Dermis microvascular lymphatic vessel endothelial cell (primary cell): ENCODE measurements at regions not wholly inside any gene's neighbourhood (a gene's known extent, or its start where the extent isn't known, plus 50 kb on each side); places are given as distances from the start of the nearest gene placed in this dataset.
A peak's percentile ranks its signal among the peaks of the same experiment; 100 is the strongest.
"Not testable (repeated sequence)": the region's sequence is repeated elsewhere in the genome, so short reads cannot be mapped to it uniquely, and the experiment has no call there.

Experiments
- DNase-seq, 2 donors: peaks; one replicate each; pipeline versions ENCODE4 v3.0.0 to v3.0.0-alpha.2; 2010; ENCODE audit warnings: low read depth in 2 of 2

DNA sequence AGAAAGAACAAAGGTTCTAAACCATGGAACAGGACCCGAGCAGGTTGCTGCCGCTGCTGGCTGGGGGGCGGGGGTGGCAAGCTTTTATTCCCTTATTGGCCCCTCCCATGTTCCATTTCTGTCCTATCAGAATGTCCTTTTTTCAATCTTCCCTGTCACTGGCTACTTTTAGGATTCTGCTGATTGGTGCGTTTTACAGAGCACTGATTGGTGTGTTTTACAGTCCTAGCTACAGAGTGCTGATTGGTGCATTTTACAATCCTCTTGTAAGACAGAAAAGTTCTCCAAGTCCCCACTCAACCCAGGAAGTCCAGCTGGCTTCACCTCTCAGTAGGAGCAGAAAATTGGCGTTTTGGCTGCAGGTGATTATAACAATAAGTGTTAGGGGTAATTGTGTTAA is 180.9 kb downstream of the KLF13 start:
- DNase-seq, result not testable (repeated sequence)

DNA sequence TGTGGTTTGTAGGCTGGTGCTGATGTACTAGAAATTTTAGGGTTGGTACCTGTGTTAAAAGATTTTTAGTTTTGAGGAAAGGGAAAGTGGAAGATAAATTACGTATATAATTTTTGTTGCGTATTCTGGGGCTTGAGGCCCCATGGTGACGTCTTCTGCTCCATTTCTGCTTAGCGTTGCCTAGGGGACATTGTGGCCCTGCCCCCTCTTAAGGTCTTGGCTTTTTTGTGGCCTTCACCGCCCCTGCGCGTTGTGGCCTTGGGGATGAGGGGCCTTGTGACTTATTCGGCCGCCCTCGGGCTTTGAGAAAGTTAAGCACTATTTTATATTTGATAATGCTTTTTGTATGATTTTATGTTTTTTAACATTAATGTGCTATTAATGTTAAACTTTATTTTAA is 182.0 kb downstream of the KLF13 start:
- DNase-seq, result no peak

DNA sequence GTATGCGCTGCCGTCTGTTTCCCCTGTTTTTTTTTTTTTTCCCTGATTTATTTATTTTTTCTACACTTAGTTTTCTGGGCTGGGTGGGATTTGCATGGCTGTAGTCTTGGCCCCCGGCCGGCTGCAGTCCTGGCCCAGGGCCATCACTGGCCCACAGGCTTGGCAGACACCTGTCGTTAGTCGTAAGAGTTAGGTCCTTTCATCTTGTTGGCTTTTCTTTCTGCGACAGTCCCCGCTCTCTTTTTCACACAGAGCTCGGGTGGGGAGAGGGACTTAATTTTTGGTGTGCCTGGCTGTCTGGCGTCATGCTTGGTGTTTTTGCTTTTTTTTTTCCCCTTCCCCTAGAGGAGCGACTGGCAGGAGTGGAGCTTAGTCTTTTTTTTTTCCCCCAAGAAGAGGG is 183.4 kb downstream of the KLF13 start:
- DNase-seq, result peak in 1 of 2 donors; percentile 62

DNA sequence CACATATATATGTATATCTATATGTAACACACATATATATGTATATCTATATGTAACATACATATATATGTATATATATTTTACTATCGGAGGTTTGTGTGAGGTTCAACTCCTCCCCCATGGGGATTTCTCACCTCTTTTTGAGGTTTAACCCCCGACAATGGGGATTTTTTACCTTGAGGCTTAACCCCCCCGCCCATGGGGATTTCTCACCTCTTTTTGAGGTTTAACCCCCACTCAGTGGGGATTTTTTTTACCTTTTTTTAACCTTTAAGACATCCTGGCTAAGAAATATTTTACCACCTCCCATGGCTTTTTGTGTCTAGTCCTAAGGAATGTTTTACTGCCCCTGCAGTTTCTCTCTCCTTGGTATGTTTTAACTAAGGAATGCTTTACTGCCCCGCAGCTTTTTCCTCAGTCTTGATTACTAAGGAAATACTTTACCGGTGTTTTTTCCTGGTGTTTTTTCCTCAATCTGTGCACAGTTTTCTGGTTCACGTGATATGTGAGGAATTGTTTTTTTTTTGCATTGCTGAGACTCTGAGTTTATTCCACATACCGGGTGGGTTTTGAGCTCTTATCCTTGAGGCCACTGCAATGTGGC is 185.2 kb downstream of the KLF13 start:
- peak in 1 of 2 donors; percentile 52 for DNase-seq

DNA sequence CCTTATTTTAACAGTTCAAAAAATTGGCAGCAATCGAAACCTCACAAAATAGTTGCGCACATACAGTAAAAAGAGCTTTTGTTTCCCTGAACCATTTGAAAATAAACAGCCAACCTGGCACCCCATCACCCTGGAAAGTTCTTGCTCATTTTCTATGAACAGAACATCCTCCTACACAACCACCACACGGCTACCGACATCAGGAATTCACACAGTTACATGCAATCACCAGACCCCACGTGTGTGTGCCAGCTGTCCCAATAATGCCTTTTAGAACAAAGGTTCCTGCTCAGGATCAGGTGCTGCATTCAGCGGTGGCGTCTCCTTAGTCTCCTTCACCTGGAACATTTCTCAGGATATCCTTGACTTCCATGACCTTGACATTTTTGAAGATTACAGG is 186.5 kb downstream of the KLF13 start:
- DNase-seq, result no peak

DNA sequence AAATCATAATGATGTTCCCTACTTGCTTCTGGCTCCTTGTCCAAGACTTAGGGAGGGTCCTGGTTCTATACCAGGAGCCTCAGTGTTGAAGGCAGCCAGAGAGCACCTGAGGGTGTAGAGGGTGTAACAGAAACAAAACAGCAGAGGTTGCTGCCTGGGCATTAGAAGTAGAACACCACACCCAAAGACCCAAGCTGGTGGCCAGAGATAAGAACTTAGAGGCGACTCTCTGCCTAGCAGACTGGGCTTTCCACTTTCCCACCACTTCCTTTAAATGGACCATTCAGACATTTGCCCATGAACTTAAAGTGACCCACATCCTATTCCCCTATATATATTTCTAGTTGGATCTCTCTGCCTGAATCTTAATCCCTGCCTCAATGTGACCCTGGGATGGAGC is 189.8 kb downstream of the KLF13 start:
- DNase-seq, result no peak

DNA sequence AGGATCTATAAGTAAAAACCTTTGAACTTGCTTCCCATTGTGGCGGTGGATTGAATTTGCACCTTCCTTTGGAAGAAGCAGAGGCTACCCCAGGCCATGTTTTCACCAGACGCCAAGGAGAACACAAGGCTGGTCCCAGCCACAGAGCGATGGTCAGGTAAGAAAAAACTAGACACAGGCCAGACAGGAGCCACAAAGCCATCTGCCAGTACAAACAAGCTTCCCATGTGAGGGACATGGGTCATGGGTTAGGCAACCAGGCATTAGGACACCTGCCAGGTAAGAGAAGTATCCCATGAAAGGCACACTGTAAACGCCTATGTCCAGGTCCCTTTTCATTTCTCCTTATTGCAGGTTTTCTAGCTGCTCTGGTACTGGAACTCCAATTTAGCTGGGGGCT is 190.2 kb downstream of the KLF13 start:
- DNase-seq, result no peak

DNA sequence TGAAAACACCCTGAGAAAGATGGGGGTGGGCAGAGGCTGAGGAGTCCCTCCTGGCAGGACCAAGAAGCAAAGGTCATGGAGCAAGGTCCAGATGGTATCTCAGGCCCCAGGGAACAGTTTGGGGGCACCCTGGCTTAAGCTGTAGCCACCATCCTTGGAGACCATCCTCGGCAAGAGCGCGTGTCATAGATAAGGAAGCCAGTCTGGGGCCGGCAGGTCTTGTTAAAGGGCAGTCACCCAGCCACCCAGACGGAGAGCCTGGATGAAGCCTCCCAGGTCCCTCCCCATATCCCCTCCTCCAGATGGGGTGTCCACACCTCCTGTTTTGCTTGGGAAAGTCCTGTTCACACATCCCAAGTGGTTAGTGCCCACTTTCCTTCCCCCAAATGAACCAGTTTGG is 191.1 kb downstream of the KLF13 start:
- DNase-seq, result no peak

DNA sequence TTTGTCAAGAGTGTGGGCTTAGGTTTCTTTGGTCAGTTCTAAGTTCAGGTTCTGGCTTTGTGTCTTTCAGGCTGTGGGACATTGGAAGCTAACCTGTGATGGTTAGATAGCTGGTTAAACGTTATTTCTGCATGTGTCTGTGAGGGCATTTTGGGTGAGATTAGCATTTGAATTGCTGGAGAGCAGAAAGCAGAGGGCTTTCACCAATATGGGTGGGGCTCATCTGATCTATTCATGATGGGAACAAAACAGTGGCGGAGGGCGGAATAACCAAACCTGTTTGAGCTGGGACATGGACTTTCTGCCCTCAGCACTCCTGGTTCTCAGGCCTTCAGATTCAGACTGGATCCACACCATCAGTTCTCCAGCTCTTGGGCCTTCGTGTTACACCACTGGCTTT is 195.4 kb downstream of the KLF13 start:
- DNase-seq, result no peak

DNA sequence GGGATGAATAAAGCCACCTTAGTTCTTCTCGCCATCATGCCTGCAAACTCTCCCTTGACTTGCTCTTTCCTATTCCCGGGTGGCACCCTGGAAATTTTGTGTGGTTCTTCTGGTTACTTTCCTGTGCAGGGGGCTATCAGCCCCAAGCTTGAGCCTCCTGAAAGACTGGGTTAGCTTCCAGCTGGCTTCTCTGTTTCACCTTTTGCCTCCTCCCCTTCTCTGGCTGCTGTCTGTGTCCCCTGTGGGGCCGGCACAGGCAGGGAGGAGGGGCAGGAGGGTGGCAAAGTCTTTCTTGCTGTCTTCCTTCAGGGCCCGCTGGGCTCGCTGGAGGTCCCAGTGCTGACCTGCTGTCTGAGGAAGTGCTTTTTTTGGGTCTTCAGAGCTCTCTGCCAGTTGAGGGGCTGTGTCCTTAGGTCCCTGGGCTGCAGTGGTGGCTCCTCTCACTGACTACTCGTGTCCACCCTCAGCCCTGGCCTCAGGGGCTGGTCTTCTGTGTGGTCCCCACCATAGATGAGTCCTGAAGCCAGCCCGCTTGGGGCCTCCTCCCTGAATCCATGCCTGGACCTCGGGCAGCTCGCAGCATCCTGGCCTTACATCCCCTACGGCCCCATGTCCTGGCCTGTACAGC is 196.5 kb downstream of the KLF13 start:
- no peak for DNase-seq

DNA sequence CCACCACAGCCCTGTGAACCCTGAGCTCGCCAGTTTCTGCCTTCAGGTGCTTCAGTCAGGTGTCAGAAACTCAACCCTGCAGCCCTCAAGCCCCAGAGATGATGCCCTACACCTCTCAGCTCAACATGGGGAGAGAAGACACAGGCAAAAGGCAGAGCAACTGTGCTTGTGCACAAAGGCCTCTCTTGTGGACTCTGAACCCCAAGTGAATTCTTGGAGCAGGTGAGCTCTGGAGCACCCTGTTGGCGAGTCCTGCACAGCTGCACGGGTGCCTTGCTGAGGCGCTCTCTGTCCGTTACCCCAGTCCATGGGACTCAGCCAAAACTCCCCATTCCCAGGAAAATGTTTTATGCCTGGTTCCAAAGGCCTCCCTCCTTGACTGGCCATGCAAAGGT is 197.0 kb downstream of the KLF13 start:
- no peak for DNase-seq

DNA sequence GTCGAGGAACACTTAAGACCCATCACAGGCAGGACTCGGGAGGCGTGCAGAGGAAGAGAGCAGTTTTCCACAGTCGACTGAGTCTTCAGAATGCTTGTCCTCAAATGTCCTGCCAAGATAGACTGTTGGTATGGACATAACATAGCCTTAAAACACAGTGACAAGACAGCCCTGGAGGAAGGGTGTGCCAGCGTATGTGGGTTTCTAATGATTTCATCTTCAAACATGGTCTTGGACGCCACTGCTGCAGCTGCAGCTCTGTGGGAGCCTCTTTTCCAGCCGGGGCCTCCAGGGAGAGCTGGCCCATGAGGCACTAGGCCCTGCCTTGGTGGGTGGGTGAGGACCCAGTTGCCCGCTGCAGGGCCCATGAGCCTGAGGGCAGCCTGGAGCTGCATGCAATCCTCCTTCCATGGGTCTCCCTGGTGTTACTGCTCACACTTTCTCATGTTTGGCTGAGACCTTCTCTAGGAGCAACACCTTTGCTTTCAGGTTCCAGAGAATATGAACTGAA is 198.6 kb downstream of the KLF13 start:
- DNase-seq, result no peak

DNA sequence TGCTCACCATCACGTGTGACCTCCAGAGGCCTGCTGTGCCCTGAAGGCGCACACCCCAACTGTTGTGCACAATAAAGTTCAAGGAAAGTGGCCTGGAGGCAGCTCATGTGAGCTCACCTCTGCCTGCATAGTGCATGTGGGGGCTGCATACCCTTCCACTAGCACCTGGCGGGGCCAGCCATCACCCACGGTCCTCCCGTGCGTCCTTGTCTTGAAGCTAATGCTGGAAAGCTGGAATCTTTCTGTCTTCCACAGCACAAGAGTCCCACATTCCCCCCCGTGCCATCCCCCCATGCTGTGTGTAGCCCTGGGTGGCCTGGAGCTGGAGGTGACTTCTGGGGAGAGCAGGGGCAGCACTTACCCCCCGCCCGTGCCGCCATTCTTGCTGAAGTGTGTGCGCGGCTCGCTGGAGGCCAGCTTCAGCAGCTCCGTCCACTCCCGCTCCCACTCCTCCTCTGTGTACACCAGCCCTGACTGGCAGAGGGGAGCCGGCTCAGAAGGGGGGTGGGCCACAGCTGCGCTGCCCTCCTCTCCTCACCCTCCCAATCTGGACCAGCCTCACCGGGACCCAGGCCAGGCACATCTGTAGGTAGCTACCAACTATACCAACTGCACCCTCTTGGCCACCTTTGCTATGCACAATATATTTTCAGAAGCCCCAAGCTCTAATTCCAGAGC is 199.5 kb downstream of the KLF13 start:
- DNase-seq, result no peak

DNA sequence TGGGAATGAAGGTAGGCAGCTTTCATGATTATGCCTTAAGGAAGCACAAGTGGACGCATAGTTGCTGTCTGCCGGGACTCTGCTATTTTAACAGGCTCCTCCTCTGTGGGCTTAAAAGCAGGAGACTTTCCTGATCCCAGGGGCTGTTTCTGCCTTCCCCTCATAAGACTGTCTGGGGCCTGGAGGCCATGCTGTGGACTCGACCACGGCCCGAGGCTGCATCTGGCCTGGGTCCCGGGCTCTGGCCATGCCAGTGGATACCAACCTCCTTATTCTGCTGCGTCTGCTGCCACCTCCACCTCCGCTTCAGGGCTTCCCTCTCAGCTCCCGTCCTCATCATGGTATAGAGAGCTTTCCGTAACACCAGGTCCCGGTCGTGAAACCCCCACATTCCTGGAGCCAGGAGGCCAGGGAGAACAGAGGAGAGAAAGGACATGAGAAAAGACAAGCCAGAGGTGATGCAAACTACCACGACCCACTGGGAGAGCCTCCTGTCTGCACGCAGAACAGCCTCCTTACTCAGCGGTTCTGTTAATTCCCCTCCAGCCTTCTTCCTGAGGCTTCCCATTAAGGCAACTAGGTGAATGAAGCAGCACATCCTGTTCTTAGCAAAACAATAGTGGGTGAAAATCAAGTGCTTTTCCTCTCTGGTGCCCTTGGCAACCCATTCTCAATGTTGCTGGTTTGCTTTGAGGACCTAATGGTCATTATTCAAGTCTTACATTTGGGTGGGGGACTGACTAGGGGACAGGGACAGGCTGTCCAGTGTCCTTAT is 200.5 kb downstream of the KLF13 start:
- DNase-seq, result peak in 1 of 2 donors; percentile 26

DNA sequence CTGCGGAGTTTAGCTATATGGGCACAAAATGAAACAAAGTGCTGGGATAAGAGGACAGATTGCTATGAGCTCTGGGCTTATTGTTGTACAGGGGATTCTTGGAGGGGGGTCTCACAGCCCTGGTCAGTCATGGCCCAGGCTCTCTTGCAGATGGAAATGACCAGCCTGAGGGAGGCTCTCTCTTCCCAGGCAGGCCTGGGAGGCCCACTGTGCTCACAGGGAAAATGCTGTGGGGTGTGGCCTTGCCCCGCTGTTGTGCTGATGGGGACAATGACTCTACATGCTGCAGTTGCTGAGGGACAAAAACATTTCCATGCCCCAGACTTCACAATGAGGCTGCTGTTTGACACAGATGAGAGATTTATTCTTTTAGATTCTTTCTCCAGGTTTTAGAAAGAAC is 202.2 kb downstream of the KLF13 start:
- no peak for DNase-seq

DNA sequence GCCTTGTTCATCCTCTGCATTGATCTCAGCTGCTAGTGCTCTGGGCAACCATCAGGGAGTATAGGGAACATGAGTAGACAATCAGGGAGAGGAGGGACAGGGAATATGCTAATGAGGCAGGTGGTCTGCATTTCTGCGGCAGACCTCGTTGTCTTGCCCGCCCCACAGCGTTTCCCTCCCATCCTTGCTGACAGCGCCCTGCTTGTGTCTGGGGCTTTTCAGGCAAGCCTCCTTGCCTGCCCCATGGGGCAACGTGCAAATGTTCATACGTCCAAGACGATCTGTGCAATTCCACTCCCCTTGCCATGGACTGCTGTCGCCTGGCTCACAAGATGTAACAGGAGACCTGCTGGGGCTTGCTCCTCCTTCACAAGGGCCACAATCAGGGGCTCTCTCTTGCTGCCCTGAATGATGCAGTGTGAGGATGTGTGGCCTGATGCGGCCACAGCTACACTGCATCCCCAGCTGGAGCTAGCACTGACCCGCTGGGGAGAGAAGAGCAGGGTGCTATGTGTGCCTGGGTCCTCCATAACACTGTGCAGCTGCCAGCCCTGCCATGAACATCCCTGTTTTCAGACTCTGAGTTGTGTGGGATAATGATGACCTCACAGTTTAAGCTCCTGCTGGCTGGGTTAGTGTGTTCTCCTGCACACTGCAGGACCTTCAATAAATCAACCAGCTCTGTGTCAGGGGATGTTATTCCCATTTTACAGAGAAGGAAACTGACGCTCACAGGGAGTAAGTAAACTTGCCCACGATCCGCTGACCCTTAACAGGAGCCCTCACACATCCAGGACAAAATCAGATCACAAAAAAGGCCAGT is 211.3 kb downstream of the KLF13 start:
- DNase-seq, result no peak

DNA sequence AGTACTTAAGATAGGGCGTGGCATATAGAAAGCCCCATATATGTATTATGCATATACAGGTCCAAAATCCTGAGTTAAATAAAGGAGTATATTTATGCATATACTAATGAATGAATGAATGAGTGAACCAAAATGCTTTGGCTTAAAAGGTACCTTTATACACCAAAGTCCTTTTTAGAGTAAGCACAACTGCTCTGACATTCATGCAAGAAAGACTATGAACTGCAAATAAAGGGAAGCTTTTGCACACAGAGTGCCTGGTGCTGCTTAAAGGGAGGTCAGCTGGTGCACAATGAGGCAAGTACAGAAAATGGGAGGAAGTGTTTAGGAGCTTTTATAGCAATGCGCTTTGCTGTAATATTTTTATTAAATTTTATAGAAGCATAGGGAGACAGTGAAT is 214.0 kb downstream of the KLF13 start:
- no peak for DNase-seq

DNA sequence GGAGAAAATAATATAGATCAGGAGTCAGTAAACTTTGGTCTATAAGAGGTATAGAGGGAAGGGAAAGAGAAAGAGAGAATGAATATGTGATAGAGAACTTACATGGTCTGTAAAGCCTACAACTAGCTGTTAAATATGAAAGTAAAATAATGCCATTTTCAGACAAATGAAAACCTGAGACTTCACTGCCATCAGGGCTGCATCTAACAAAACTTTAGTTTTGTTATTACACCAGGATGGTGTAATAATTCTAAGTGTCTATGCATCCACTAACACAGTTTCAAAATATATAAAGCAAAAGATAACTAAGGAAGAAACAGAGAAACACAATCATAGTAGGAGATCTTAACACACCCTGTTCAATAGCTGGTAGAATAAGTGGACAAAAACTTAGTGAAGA is 217.7 kb downstream of the KLF13 start:
- DNase-seq, result no peak

DNA sequence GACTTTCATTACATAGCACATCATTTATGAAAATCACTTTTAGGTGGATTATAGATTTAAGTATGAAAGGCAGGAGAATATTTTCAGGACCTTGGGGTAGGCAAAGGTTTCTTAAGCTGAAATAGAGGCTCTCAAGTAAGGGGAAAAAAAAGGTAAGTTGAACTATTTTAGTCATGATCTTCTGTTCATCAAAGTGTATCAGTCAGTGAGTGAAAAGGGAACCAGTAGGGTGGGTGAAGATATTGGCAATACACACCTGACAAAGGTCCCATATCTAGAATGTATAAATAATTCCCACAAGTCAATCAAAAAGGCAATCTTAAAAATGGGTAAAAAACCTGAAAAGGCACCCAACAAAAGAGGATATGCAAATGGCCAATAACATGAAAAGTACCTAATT is 218.6 kb downstream of the KLF13 start:
- DNase-seq, result no peak

DNA sequence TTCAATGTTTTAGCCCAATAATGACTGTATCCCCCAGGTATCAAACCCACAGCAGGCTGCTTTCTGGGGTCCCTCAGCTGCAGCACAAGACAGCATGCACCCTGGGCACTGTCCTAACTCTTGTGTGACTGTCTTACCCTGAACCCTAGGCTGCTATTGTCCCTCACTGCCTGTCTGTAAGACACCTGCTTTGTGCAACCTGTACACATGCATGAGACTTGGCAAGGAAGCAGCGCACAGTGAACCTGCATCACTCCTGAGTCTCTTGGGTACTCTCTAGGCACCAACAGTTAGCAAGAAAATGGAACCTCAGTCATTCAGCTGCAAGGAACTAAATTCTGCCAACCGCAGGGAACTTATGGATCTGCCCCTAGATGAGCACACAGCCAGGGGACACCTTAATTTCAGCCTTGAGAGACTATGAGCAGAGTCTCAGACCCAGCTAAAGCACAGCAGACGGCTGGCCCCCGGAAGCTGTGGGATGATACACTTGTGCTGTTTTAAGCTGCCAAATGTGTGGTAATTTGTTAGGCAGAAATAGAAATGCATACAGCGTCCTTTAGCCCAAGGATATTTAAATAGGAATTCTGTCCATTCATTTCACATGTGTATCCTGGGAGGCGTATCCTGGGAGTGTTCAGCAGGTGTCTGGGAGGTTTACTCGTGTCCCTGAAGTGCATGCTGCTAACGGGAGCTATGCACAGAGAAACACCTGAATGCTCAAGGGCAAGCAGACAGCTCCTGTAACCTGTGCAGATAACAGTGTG is 223.8 kb downstream of the KLF13 start:
- no peak for DNase-seq

DNA sequence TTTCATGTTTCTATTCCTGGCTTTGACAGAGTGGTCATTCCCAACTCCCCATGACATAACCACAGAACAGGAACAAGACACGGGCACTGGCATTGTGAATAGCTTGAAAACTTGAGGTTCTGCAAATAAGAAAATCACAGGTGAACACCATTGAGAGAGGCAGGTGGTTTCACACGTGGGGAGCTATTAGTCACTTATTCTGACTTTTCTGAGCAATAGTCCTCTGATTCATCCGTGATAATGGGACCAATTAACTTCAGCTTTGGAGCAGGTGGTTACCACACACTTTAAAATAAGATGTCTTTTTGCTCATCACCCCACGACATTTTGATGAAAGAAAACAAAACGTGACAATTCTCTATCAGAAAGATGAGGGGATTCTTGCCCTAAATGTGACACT is 224.7 kb downstream of the KLF13 start:
- no peak for DNase-seq
